Smooth muscle cell (in vitro differentiated cells): ENCODE measurements at regions not wholly inside any gene's neighbourhood (a gene's known extent, or its start where the extent isn't known, plus 50 kb on each side); places are given as distances from the start of the nearest gene placed in this dataset.
"Not testable (repeated sequence)": the region's sequence is repeated elsewhere in the genome, so short reads cannot be mapped to it uniquely, and the experiment has no call there.

Source experiments
- DNase-seq: peaks from one replicate; lab custom pipeline; 2025; ENCODE audit not compliant: unreplicated experiment; lab: John Stamatoyannopoulos, UW
- H2AFZ ChIP-seq: fragments of 200-600 bp; sonication (generic); 2 replicates; pipeline ENCODE4 v1.6.0; 2016; ENCODE audit warnings: antibody characterized with exemption, low read depth, mild to moderate bottlenecking
- H3F3A ChIP-seq: fragments of 200-600 bp; sonication (generic); 2 replicates; pipeline ENCODE4 v1.6.0; 2017; ENCODE audit warnings: antibody characterized with exemption, low read depth
- H3K27ac ChIP-seq: fragments of 200-600 bp; sonication (generic); 2 replicates; pipeline ENCODE4 v1.5.1; 2016; ENCODE audit warnings: low read depth, mild to moderate bottlenecking
- H3K27me3 ChIP-seq: fragments of 200-600 bp; sonication (generic); 2 replicates; pipeline ENCODE4 v1.6.1; 2016; ENCODE audit warnings: low read depth, mild to moderate bottlenecking
- H3K36me3 ChIP-seq: fragments of 200-600 bp; sonication (generic); 2 replicates; pipeline ENCODE4 v1.5.1; 2016; ENCODE audit warnings: low read depth
- H3K4me1 ChIP-seq: fragments of 200-600 bp; sonication (generic); 2 replicates; pipeline ENCODE4 v1.5.1; 2016; ENCODE audit warnings: low read depth
- H3K4me2 ChIP-seq: fragments of 200-600 bp; sonication (generic); 2 replicates; pipeline ENCODE4 v1.6.0; 2016; ENCODE audit warnings: mild to moderate bottlenecking
- H3K4me3 ChIP-seq: fragments of 200-600 bp; sonication (generic); 2 replicates; pipeline ENCODE4 v1.5.1; 2016; ENCODE audit warnings: mild to moderate bottlenecking
- H3K79me2 ChIP-seq: fragments of 200-600 bp; sonication (generic); 2 replicates; pipeline ENCODE4 v1.6.0; 2016; ENCODE audit warnings: low read depth, mild to moderate bottlenecking
- H3K9ac ChIP-seq: fragments of 200-600 bp; sonication (generic); 2 replicates; pipeline ENCODE4 v1.6.0; 2016; ENCODE audit warnings: low read depth
- H3K9me3 ChIP-seq: fragments of 200-600 bp; sonication (generic); replicated peaks from 2 replicates; pipeline ENCODE4 v1.5.1; 2016; ENCODE audit warnings: low read depth
- H4K20me1 ChIP-seq: fragments of 200-600 bp; sonication (generic); 2 replicates; pipeline ENCODE4 v1.6.0; 2016; ENCODE audit warnings: low read depth
- CTCF ChIP-seq: fragments of 200-600 bp; sonication (generic); IDR thresholded peaks from 2 replicates; pipeline ENCODE4 v1.5.1; 2017; ENCODE audit warnings: borderline replicate concordance, mild to moderate bottlenecking, antibody characterized with exemption; ENCODE audit not compliant: insufficient read depth, poor library complexity, severe bottlenecking
- WGBS: methylation state at CpG from one replicate; pipeline ENCODE4 v1.1.7; 2016; ENCODE audit warnings: low lambda C conversion rate; 5-methylcytosine and 5-hydroxymethylcytosine counted together

- no peaks in the 10 kb centered on the region for H3K36me3 ChIP-seq
- no peak for TF ChIP-seq CTCF
- H2AFZ ChIP-seq = no peak overlapping the region
- no peaks in the 10 kb centered on the region for H3K4me1 ChIP-seq
- no peak overlapping the region for H3K9ac ChIP-seq
- DNase-seq = no peak
- no peaks in the 10 kb centered on the region for H4K20me1 ChIP-seq
- H3K27ac ChIP-seq = no peak overlapping the region
- H3F3A ChIP-seq = no peaks in the 10 kb centered on the region
- no peaks in the 10 kb centered on the region for H3K27me3 ChIP-seq
- H3K4me3 ChIP-seq = no peak overlapping the region
- no peaks in the 10 kb centered on the region for H3K9me3 ChIP-seq
- no peaks in the 10 kb centered on the region for H3K79me2 ChIP-seq
- H3K4me2 ChIP-seq = no peak overlapping the region
- 71% methylated on average over 3 of the region's 3 CpGs for WGBS
Observed at GRCh38 chr7:146028251-146028750, 88.3 kb upstream of the CNTNAP2 start.

GRCh38 chr7:146027243-146027642, 89.4 kb upstream of the CNTNAP2 start:
- no peak for TF ChIP-seq CTCF

GRCh38 chr7:146022776-146023175, 93.8 kb upstream of the CNTNAP2 start:
- no peak for TF ChIP-seq CTCF
- Histone ChIP-seq H3K79me2 (no peaks in the 10 kb centered on the region), H3K4me1 (no peaks in the 10 kb centered on the region), H3K27me3 (no peaks in the 10 kb centered on the region), H4K20me1 (no peaks in the 10 kb centered on the region), H3K4me2 (no peak overlapping the region), H3K27ac (no peak overlapping the region), H2AFZ (no peak overlapping the region), H3K4me3 (no peak overlapping the region), H3K9ac (no peak overlapping the region), H3K9me3 (no peaks in the 10 kb centered on the region), H3K36me3 (no peaks in the 10 kb centered on the region), H3F3A (no peaks in the 10 kb centered on the region)
- DNase-seq = no peak
- WGBS = 83% methylated on average over 5 of the region's 5 CpGs

More at GRCh38 chr7:146027243-146027642, 89.4 kb upstream of the CNTNAP2 start:
- H3K9ac ChIP-seq = no peak overlapping the region
- H3K79me2 ChIP-seq = no peaks in the 10 kb centered on the region
- H4K20me1 ChIP-seq = no peaks in the 10 kb centered on the region
- H3K4me3 ChIP-seq = no peak overlapping the region
- no peak overlapping the region for H2AFZ ChIP-seq
- H3K27me3 ChIP-seq = no peaks in the 10 kb centered on the region
- no peaks in the 10 kb centered on the region for H3K4me1 ChIP-seq
- H3K9me3 ChIP-seq = no peaks in the 10 kb centered on the region
- H3K36me3 ChIP-seq = no peaks in the 10 kb centered on the region
- H3K4me2 ChIP-seq = no peak overlapping the region
- DNase-seq = no peak
- no peak overlapping the region for H3K27ac ChIP-seq
- no peaks in the 10 kb centered on the region for H3F3A ChIP-seq

- not testable (repeated sequence) for H3K27ac ChIP-seq, H4K20me1 ChIP-seq, DNase-seq, H3K9ac ChIP-seq, H3K79me2 ChIP-seq, H3K27me3 ChIP-seq, H3F3A ChIP-seq, H3K4me1 ChIP-seq, H3K4me2 ChIP-seq, H3K36me3 ChIP-seq, H3K9me3 ChIP-seq, H2AFZ ChIP-seq
- H3K4me3 ChIP-seq = peak overlapping the region; percentile 8
- 73% methylated on average over 32 of the region's 33 CpGs for WGBS
Observed at GRCh38 chr7:146019041-146020004, 97.3 kb upstream of the CNTNAP2 start.

- not testable (repeated sequence) for H3K4me3 ChIP-seq, H3F3A ChIP-seq, DNase-seq, H3K27me3 ChIP-seq, H3K36me3 ChIP-seq, H3K4me1 ChIP-seq, H4K20me1 ChIP-seq, H3K27ac ChIP-seq, H2AFZ ChIP-seq, H3K9ac ChIP-seq, H3K4me2 ChIP-seq, H3K79me2 ChIP-seq, H3K9me3 ChIP-seq
- WGBS = 87% methylated on average over 5 of the region's 5 CpGs
Observed at GRCh38 chr7:146017366-146017765, 99.2 kb upstream of the CNTNAP2 start.

GRCh38 chr7:146014154-146014553, 102.4 kb upstream of the CNTNAP2 start:
- not testable (repeated sequence) for H3K79me2 ChIP-seq, H3K9ac ChIP-seq, H3K36me3 ChIP-seq, DNase-seq, H3K9me3 ChIP-seq, H2AFZ ChIP-seq, H3K27me3 ChIP-seq, H3K4me2 ChIP-seq, H3K27ac ChIP-seq, H3K4me3 ChIP-seq, H3K4me1 ChIP-seq, H3F3A ChIP-seq, H4K20me1 ChIP-seq
- 91% methylated on average over 2 of the region's 2 CpGs for WGBS
